Mucosa of rectum (tissue), 2 donors: ENCODE measurements at regions not wholly inside any gene's neighbourhood (a gene's known extent, or its start where the extent isn't known, plus 50 kb on each side); places are given as distances from the start of the nearest gene placed in this dataset.

ENCODE experiments used
- H3K27ac ChIP-seq, 2 donors: one replicate each; pipeline ENCODE4 v1.7.0; 2013; ENCODE audit warnings: inconsistent platforms in 2 of 2, low read depth in 2 of 2, low read length in 2 of 2
- H3K27me3 ChIP-seq, 2 donors: one replicate each; pipeline ENCODE4 v1.7.0; 2013; ENCODE audit warnings: low read length in 2 of 2; ENCODE audit not compliant: control insufficient read depth in 2 of 2, insufficient read depth in 2 of 2
- H3K36me3 ChIP-seq, 2 donors: one replicate each; pipeline ENCODE4 v1.7.0; 2013; ENCODE audit warnings: low read length in 2 of 2; ENCODE audit not compliant: control insufficient read depth in 2 of 2, insufficient read depth in 2 of 2
- H3K4me1 ChIP-seq, 2 donors: one replicate each; pipeline ENCODE4 v1.7.0; 2013; ENCODE audit warnings: low read length in 2 of 2, mild to moderate bottlenecking in 1 of 2; ENCODE audit not compliant: control insufficient read depth in 2 of 2, insufficient read depth in 2 of 2
- H3K4me3 ChIP-seq, 2 donors: one replicate each; pipeline ENCODE4 v1.7.0; 2013; ENCODE audit warnings: low read length in 2 of 2
- H3K9ac ChIP-seq, 2 donors: one replicate each; pipeline ENCODE4 v1.7.0; 2013; ENCODE audit warnings: low read length in 2 of 2, low read depth in 1 of 2, mild to moderate bottlenecking in 1 of 2
- H3K9me3 ChIP-seq, 2 donors: one replicate each; pipeline ENCODE4 v1.7.0; 2013; ENCODE audit warnings: low read length in 2 of 2; ENCODE audit not compliant: control insufficient read depth in 2 of 2
- donor health status: healthy.
- donor health status: Normal muscosa, but diverticular disease.

- Histone ChIP-seq H3K9ac (no peak overlapping the region), H3K4me3 (no peak overlapping the region), H3K36me3 (no peaks in the 10 kb centered on the region), H3K4me1 (no peaks in the 10 kb centered on the region), H3K9me3 (no peaks in the 10 kb centered on the region), H3K27me3 (no peaks in the 10 kb centered on the region), H3K27ac (no peak overlapping the region)
Observed at GRCh38 chr3:144241404-144241803, 269.8 kb downstream of the DIPK2A start.

GRCh38 chr3:144242747-144243146 lies 271.1 kb downstream of the DIPK2A start:
- H3K27me3 ChIP-seq, result no peaks in the 10 kb centered on the region
- H3K9ac ChIP-seq, result no peak overlapping the region

GRCh38 chr3:144244662-144245061 lies 273.0 kb downstream of the DIPK2A start:
- H3K4me3 ChIP-seq, result no peak overlapping the region
- H3K9me3 ChIP-seq, result no peaks in the 10 kb centered on the region
- no peaks in the 10 kb centered on the region for H3K4me1 ChIP-seq
- no peak overlapping the region for H3K27ac ChIP-seq
- H3K9ac ChIP-seq, result no peak overlapping the region
- no peaks in the 10 kb centered on the region for H3K27me3 ChIP-seq
- H3K36me3 ChIP-seq, result no peaks in the 10 kb centered on the region

More at GRCh38 chr3:144242747-144243146, 271.1 kb downstream of the DIPK2A start:
- Histone ChIP-seq H3K4me3 (no peak overlapping the region), H3K27ac (no peak overlapping the region), H3K36me3 (no peaks in the 10 kb centered on the region), H3K4me1 (no peaks in the 10 kb centered on the region), H3K9me3 (no peaks in the 10 kb centered on the region)

GRCh38 chr3:144252896-144253295 lies 281.3 kb downstream of the DIPK2A start:
- no peaks in the 10 kb centered on the region for H3K9me3 ChIP-seq
- no peak overlapping the region for H3K9ac ChIP-seq
- no peaks in the 10 kb centered on the region for H3K36me3 ChIP-seq
- no peak overlapping the region for H3K4me3 ChIP-seq
- H3K4me1 ChIP-seq, result no peaks in the 10 kb centered on the region
- no peak overlapping the region for H3K27ac ChIP-seq
- H3K27me3 ChIP-seq, result no peaks in the 10 kb centered on the region

- Histone ChIP-seq H3K36me3 (no peaks in the 10 kb centered on the region), H3K4me3 (no peak overlapping the region), H3K27me3 (no peaks in the 10 kb centered on the region), H3K9ac (no peak overlapping the region), H3K4me1 (no peaks in the 10 kb centered on the region), H3K9me3 (no peaks in the 10 kb centered on the region), H3K27ac (no peak overlapping the region)
Observed at GRCh38 chr3:144257381-144257780, 285.8 kb downstream of the DIPK2A start.

- Histone ChIP-seq H3K27me3 (no peaks in the 10 kb centered on the region), H3K4me3 (no peak overlapping the region), H3K9me3 (no peaks in the 10 kb centered on the region), H3K36me3 (no peaks in the 10 kb centered on the region), H3K9ac (no peak overlapping the region), H3K4me1 (no peaks in the 10 kb centered on the region), H3K27ac (no peak overlapping the region)
Observed at GRCh38 chr3:144259267-144259666, 287.6 kb downstream of the DIPK2A start.

- Histone ChIP-seq H3K9me3 (peaks cover 0 to 2% of the 10 kb centered on the region in 2 donors), H3K9ac (no peak overlapping the region), H3K36me3 (no peaks in the 10 kb centered on the region), H3K4me1 (no peaks in the 10 kb centered on the region), H3K27ac (no peak overlapping the region), H3K4me3 (no peak overlapping the region), H3K27me3 (no peaks in the 10 kb centered on the region)
Observed at GRCh38 chr3:144263706-144264105, 292.1 kb downstream of the DIPK2A start.

GRCh38 chr3:144264350-144264749 lies 292.7 kb downstream of the DIPK2A start:
- H3K9ac ChIP-seq, result no peak overlapping the region
- peaks cover 0 to 2% of the 10 kb centered on the region in 2 donors for H3K9me3 ChIP-seq
- H3K4me1 ChIP-seq, result no peaks in the 10 kb centered on the region
- H3K27ac ChIP-seq, result no peak overlapping the region
- H3K36me3 ChIP-seq, result no peaks in the 10 kb centered on the region
- H3K27me3 ChIP-seq, result no peaks in the 10 kb centered on the region
- no peak overlapping the region for H3K4me3 ChIP-seq

GRCh38 chr3:144264794-144265193 lies 293.2 kb downstream of the DIPK2A start:
- H3K27ac ChIP-seq, result no peak overlapping the region
- H3K36me3 ChIP-seq, result no peaks in the 10 kb centered on the region
- no peak overlapping the region for H3K4me3 ChIP-seq

GRCh38 chr3:144265542-144266100 lies 294.0 kb downstream of the DIPK2A start:
- no peak overlapping the region for H3K27ac ChIP-seq
- H3K36me3 ChIP-seq, result no peaks in the 10 kb centered on the region
- H3K4me1 ChIP-seq, result no peaks in the 10 kb centered on the region
- H3K9ac ChIP-seq, result no peak overlapping the region
- H3K9me3 ChIP-seq, result peaks cover 0 to 2% of the 10 kb centered on the region in 2 donors
- H3K4me3 ChIP-seq, result no peak overlapping the region
- no peaks in the 10 kb centered on the region for H3K27me3 ChIP-seq

More at GRCh38 chr3:144264794-144265193, 293.2 kb downstream of the DIPK2A start:
- Histone ChIP-seq H3K27me3 (no peaks in the 10 kb centered on the region), H3K4me1 (no peaks in the 10 kb centered on the region), H3K9ac (no peak overlapping the region), H3K9me3 (peaks cover 0 to 2% of the 10 kb centered on the region in 2 donors)

- H3K27me3 ChIP-seq, result no peaks in the 10 kb centered on the region
- no peaks in the 10 kb centered on the region for H3K36me3 ChIP-seq
- H3K4me1 ChIP-seq, result no peaks in the 10 kb centered on the region
- no peak overlapping the region for H3K9ac ChIP-seq
- no peak overlapping the region for H3K27ac ChIP-seq
- H3K4me3 ChIP-seq, result no peak overlapping the region
- H3K9me3 ChIP-seq, result peaks cover 0 to 2% of the 10 kb centered on the region in 2 donors
Observed at GRCh38 chr3:144270100-144270499, 298.5 kb downstream of the DIPK2A start.
